ENCODE measurements at regions not wholly inside any gene's neighbourhood (a gene's known extent, or its start where the extent isn't known, plus 50 kb on each side); places are given as distances from the start of the nearest gene placed in this dataset.

GRCh38 chr2:58521803-58522554 lies 280.9 kb upstream of the FANCL start:
- Mint-ChIP-seq H3K27ac (no peak overlapping the region), H3K4me1 (no peaks in the 10 kb centered on the region), H3K27me3 (peaks cover 4% of the 10 kb centered on the region), H3K9me3 (ENCODE audit: insufficient read depth) (no peaks in the 10 kb centered on the region), H3K4me3 (no peak overlapping the region)
- no peaks in the 10 kb centered on the region for H3K27me3 ChIP-seq (replicated peaks in 1 of 4; ENCODE audit: control extremely low read depth in 1 of 4, control insufficient read depth in 3 of 4, insufficient read depth in 4 of 4, low read length in 3 of 4)
- no peak overlapping the region for H2AFZ ChIP-seq (ENCODE audit: insufficient read depth, low read depth, low read length, poor library complexity, severe bottlenecking)
- H3K4me1 ChIP-seq (ENCODE audit: control insufficient read depth in 2 of 2, insufficient read depth in 2 of 2, low read length in 2 of 2): no peaks in the 10 kb centered on the region
- DNase-seq: no peak
- H3K79me2 ChIP-seq (ENCODE audit: control insufficient read depth, insufficient read depth, low read length): no peaks in the 10 kb centered on the region
- WGBS (ENCODE audit: insufficient coverage): 89% methylated on average over 5 of the region's 7 CpGs
- H3K36me3 ChIP-seq (replicated peaks in 1 of 2; ENCODE audit: control extremely low read depth in 1 of 2, control insufficient read depth in 1 of 2, extremely low read depth in 1 of 2, insufficient read depth in 2 of 2, low read length in 1 of 2): no peaks in the 10 kb centered on the region
- H3K27ac ChIP-seq (ENCODE audit: low read length in 2 of 2): no peak overlapping the region
- POLR2A ChIA-PET: no interaction called here
- no peak overlapping the region for H3K4me3 ChIP-seq (ENCODE audit: control extremely low read depth in 1 of 5, extremely low read depth in 1 of 5, insufficient read depth in 1 of 5, low read depth in 2 of 5, low read length in 4 of 5)
- TF ChIP-seq CTCF (IDR thresholded peaks at IDR 0.05) (no peak), EZH2 (IDR thresholded peaks at IDR 0.05; ENCODE audit: borderline replicate concordance, insufficient read depth, low read depth, low read length, poor library complexity, severe bottlenecking) (no peak)
- no peak overlapping the region for H3K9ac ChIP-seq (ENCODE audit: low read length)
- no peak overlapping the region for H3K4me2 ChIP-seq (replicated peaks; ENCODE audit: low read depth, low read length, poor library complexity, severe bottlenecking)
- no peak for ATAC-seq (ENCODE audit: low read depth)
- intact Hi-C loops (cut with micrococcal nuclease): no loop called here
- H4K20me1 ChIP-seq (ENCODE audit: control insufficient read depth, insufficient read depth, low read length, poor library complexity, severe bottlenecking): no peaks in the 10 kb centered on the region
- CTCF ChIA-PET: no interaction called here
- H3K9me3 ChIP-seq (ENCODE audit: control extremely low read depth in 1 of 3, control insufficient read depth in 2 of 3, insufficient read depth in 1 of 3, low read length in 2 of 3): no peaks in the 10 kb centered on the region

- POLR2A ChIA-PET: no interaction called here
- CTCF ChIA-PET: no interaction called here
- H3K36me3 ChIP-seq (replicated peaks in 1 of 2; ENCODE audit: control extremely low read depth in 1 of 2, control insufficient read depth in 1 of 2, extremely low read depth in 1 of 2, insufficient read depth in 2 of 2, low read length in 1 of 2): no peaks in the 10 kb centered on the region
Measured at GRCh38 chr2:58520903-58521302, 279.8 kb upstream of the FANCL start.

More at GRCh38 chr2:58520903-58521302, 279.8 kb upstream of the FANCL start:
- H2AFZ ChIP-seq (ENCODE audit: insufficient read depth, low read depth, low read length, poor library complexity, severe bottlenecking): no peak overlapping the region
- H3K4me1 ChIP-seq (ENCODE audit: control insufficient read depth in 2 of 2, insufficient read depth in 2 of 2, low read length in 2 of 2): no peaks in the 10 kb centered on the region
- no peaks in the 10 kb centered on the region for H3K27me3 ChIP-seq (replicated peaks in 1 of 4; ENCODE audit: control extremely low read depth in 1 of 4, control insufficient read depth in 3 of 4, insufficient read depth in 4 of 4, low read length in 3 of 4)
- H3K9ac ChIP-seq (ENCODE audit: low read length): no peak overlapping the region
- H3K4me3 ChIP-seq (ENCODE audit: control extremely low read depth in 1 of 5, extremely low read depth in 1 of 5, insufficient read depth in 1 of 5, low read depth in 2 of 5, low read length in 4 of 5): no peak overlapping the region
- Mint-ChIP-seq H3K27ac (no peak overlapping the region), H3K4me3 (no peak overlapping the region), H3K9me3 (ENCODE audit: insufficient read depth) (no peaks in the 10 kb centered on the region), H3K27me3 (no peaks in the 10 kb centered on the region), H3K4me1 (no peaks in the 10 kb centered on the region)
- H3K79me2 ChIP-seq (ENCODE audit: control insufficient read depth, insufficient read depth, low read length): no peaks in the 10 kb centered on the region
- no peaks in the 10 kb centered on the region for H4K20me1 ChIP-seq (ENCODE audit: control insufficient read depth, insufficient read depth, low read length, poor library complexity, severe bottlenecking)
- WGBS (ENCODE audit: insufficient coverage): 67% methylated on average over 1 of the region's 3 CpGs
- H3K4me2 ChIP-seq (replicated peaks; ENCODE audit: low read depth, low read length, poor library complexity, severe bottlenecking): no peak overlapping the region
- TF ChIP-seq CTCF (IDR thresholded peaks at IDR 0.05) (no peak), EZH2 (IDR thresholded peaks at IDR 0.05; ENCODE audit: borderline replicate concordance, insufficient read depth, low read depth, low read length, poor library complexity, severe bottlenecking) (no peak)
- no peaks in the 10 kb centered on the region for H3K9me3 ChIP-seq (ENCODE audit: control extremely low read depth in 1 of 3, control insufficient read depth in 2 of 3, insufficient read depth in 1 of 3, low read length in 2 of 3)
- intact Hi-C loops (cut with micrococcal nuclease): no loop called here
- ATAC-seq (ENCODE audit: low read depth) (no peak), DNase-seq (no peak)
- no peak overlapping the region for H3K27ac ChIP-seq (ENCODE audit: low read length in 2 of 2)
